ENCODE measurements at regions not wholly inside any gene's neighbourhood (a gene's known extent, or its start where the extent isn't known, plus 50 kb on each side); places are given as distances from the start of the nearest gene placed in this dataset.
"Not testable (repeated sequence)": the region's sequence is repeated elsewhere in the genome, so short reads cannot be mapped to it uniquely, and the experiment has no call there.

- Histone ChIP-seq H3K4me3 (ENCODE audit: low read depth in 1 of 2, low read length in 1 of 2) (no peak overlapping the region), H3K27ac (no peak overlapping the region), H3K4me1 (ENCODE audit: control insufficient read depth in 1 of 2, insufficient read depth in 1 of 2, low read depth in 1 of 2, low read length in 1 of 2) (no peaks in the 10 kb centered on the region), H3K27me3 (no peaks in the 10 kb centered on the region), H3K36me3 (no peaks in the 10 kb centered on the region), H3K9me3 (no peaks in the 10 kb centered on the region)
- TF ChIP-seq CTCF (IDR thresholded peaks at IDR 0.05) = no peak
These were observed 75.6 kb downstream of the GRIN2B start for GRCh38 chr12:13905794-13906193.

- H3K36me3 ChIP-seq = no peaks in the 10 kb centered on the region
- H3K27ac ChIP-seq = no peak overlapping the region
- no peaks in the 10 kb centered on the region for H3K4me1 ChIP-seq (ENCODE audit: control insufficient read depth in 1 of 2, insufficient read depth in 1 of 2, low read depth in 1 of 2, low read length in 1 of 2)
- no peaks in the 10 kb centered on the region for H3K9me3 ChIP-seq
- H3K27me3 ChIP-seq = no peaks in the 10 kb centered on the region
- no peak overlapping the region for H3K4me3 ChIP-seq (ENCODE audit: low read depth in 1 of 2, low read length in 1 of 2)
- no peak for TF ChIP-seq CTCF (IDR thresholded peaks at IDR 0.05)
These were observed 80.7 kb downstream of the GRIN2B start for GRCh38 chr12:13900718-13901117.

GRCh38 chr12:13898387-13898786, 83.0 kb downstream of the GRIN2B start:
- not testable (repeated sequence) for H3K4me3 ChIP-seq (ENCODE audit: low read depth in 1 of 2, low read length in 1 of 2); H3K27ac ChIP-seq; H3K36me3 ChIP-seq; H3K4me1 ChIP-seq (ENCODE audit: control insufficient read depth in 1 of 2, insufficient read depth in 1 of 2, low read depth in 1 of 2, low read length in 1 of 2); H3K27me3 ChIP-seq; H3K9me3 ChIP-seq

- Histone ChIP-seq H3K4me1 (ENCODE audit: control insufficient read depth in 1 of 2, insufficient read depth in 1 of 2, low read depth in 1 of 2, low read length in 1 of 2) (no peaks in the 10 kb centered on the region), H3K36me3 (no peaks in the 10 kb centered on the region), H3K4me3 (ENCODE audit: low read depth in 1 of 2, low read length in 1 of 2) (no peak overlapping the region), H3K9me3 (no peaks in the 10 kb centered on the region), H3K27ac (no peak overlapping the region), H3K27me3 (no peaks in the 10 kb centered on the region)
- TF ChIP-seq CTCF (IDR thresholded peaks at IDR 0.05) = no peak
These were observed 83.6 kb downstream of the GRIN2B start for GRCh38 chr12:13897811-13898210.

- H3K27ac ChIP-seq = no peak overlapping the region
- TF ChIP-seq CTCF (IDR thresholded peaks at IDR 0.05) = no peak
- H3K9me3 ChIP-seq = no peaks in the 10 kb centered on the region
- H3K27me3 ChIP-seq = no peaks in the 10 kb centered on the region
- H3K36me3 ChIP-seq = no peaks in the 10 kb centered on the region
- H3K4me3 ChIP-seq (ENCODE audit: low read depth in 1 of 2, low read length in 1 of 2) = no peak overlapping the region
- no peaks in the 10 kb centered on the region for H3K4me1 ChIP-seq (ENCODE audit: control insufficient read depth in 1 of 2, insufficient read depth in 1 of 2, low read depth in 1 of 2, low read length in 1 of 2)
These were observed 85.3 kb downstream of the GRIN2B start for GRCh38 chr12:13896063-13896626.

GRCh38 chr12:13891902-13892301, 89.5 kb downstream of the GRIN2B start:
- no peaks in the 10 kb centered on the region for H3K36me3 ChIP-seq

More at GRCh38 chr12:13891902-13892301, 89.5 kb downstream of the GRIN2B start:
- Histone ChIP-seq H3K9me3 (no peaks in the 10 kb centered on the region), H3K4me3 (ENCODE audit: low read depth in 1 of 2, low read length in 1 of 2) (no peak overlapping the region), H3K27ac (no peak overlapping the region), H3K27me3 (no peaks in the 10 kb centered on the region), H3K4me1 (ENCODE audit: control insufficient read depth in 1 of 2, insufficient read depth in 1 of 2, low read depth in 1 of 2, low read length in 1 of 2) (no peaks in the 10 kb centered on the region)
- TF ChIP-seq CTCF (IDR thresholded peaks at IDR 0.05) = no peak
